ENCODE measurements at regions not wholly inside any gene's neighbourhood (a gene's known extent, or its start where the extent isn't known, plus 50 kb on each side); places are given as distances from the start of the nearest gene placed in this dataset.
"Not testable (repeated sequence)": the region's sequence is repeated elsewhere in the genome, so short reads cannot be mapped to it uniquely, and the experiment has no call there.

DNA sequence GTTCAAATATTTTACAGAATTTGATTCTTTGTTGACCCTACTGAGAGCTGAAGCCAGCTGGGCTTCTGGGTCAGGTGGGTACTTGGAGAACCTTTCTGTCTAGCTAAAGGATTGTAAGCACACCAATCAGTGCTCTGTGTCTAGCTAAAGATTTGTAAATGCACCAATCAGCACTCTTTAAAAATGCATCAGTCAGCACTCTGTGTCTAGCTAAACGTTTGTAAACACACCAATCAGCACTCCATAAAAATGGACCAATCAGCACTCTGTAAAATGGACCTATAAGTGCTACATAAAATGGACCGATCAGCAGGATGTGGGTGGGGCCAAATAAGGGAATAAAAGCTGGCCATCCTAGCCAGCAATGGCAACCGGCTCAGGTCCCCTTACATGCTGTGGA lies 76.4 kb upstream of the TMSB4Y start:
- intact Hi-C loops (cut with micrococcal nuclease); DNase-seq (ENCODE audit: low spot score); H3K36me3 Mint-ChIP-seq (ENCODE audit: low read depth); H3K9me3 Mint-ChIP-seq; H3K27me3 Mint-ChIP-seq (ENCODE audit: insufficient read depth); H3K4me1 Mint-ChIP-seq (ENCODE audit: low read depth); H3K4me3 Mint-ChIP-seq; H3K27ac Mint-ChIP-seq: not testable (repeated sequence)

DNA sequence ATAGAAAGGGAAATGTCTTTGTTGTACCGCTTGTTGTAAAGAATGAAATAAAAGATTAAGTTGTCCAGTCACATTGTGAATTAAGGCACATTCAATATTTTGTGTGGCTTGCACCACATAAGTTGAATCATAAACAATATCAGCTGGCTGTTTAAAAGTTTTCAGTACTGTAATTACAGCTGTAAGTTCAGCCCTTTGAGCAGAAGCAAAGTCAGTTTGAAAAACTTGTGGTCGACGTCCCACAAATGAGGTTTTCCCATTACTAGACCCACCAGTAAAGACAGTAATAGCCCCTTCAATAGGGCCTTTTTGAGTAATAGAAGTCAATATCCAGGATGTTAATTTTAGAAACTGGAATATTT lies 87.8 kb upstream of the TMSB4Y start:
- Mint-ChIP-seq H3K9me3 (no peaks in the 10 kb centered on the region), H3K27ac (no peak overlapping the region), H3K4me1 (ENCODE audit: low read depth) (no peaks in the 10 kb centered on the region), H3K4me3 (no peak overlapping the region), H3K36me3 (ENCODE audit: low read depth) (no peaks in the 10 kb centered on the region), H3K27me3 (ENCODE audit: insufficient read depth) (no peaks in the 10 kb centered on the region)
- no peak for DNase-seq (ENCODE audit: low spot score)
- intact Hi-C loops (cut with micrococcal nuclease): no loop called here

DNA sequence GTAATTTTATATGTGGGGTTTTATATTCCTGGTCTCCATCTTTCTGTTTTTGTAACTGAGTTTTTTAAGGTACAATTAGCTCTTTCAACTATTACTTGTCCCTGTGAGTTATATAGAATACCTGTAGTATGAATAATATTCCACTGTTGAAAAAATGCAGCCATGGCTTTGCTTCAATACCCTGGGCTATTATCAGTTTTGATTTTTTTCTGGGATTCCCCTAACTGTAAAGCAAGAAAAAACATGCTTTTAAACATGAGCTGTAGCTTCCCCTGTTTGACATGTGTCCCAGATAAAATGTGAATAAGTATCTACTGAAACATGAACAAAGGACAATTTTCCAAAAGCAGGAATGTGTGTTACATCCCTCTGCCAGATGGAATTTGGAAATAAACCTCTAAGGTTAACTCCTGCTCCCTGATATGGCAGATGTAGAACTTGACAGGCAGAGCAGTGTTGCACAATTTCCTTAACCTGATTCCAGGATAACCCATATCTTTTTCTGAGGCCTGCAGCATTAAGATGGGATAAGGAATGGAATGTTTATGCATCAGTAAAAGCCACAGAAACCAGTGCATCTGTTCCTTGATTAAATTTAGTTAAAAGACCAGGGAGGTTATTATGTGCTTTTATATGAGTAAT lies 88.3 kb upstream of the TMSB4Y start:
- no peaks in the 10 kb centered on the region for H3K4me1 Mint-ChIP-seq (ENCODE audit: low read depth)
- H3K9me3 Mint-ChIP-seq: no peaks in the 10 kb centered on the region
- no peak overlapping the region for H3K27ac Mint-ChIP-seq
- H3K27me3 Mint-ChIP-seq (ENCODE audit: insufficient read depth): no peaks in the 10 kb centered on the region
- no peak for DNase-seq (ENCODE audit: low spot score)
- intact Hi-C loops (cut with micrococcal nuclease): no loop called here
- no peak overlapping the region for H3K4me3 Mint-ChIP-seq
- no peaks in the 10 kb centered on the region for H3K36me3 Mint-ChIP-seq (ENCODE audit: low read depth)

DNA sequence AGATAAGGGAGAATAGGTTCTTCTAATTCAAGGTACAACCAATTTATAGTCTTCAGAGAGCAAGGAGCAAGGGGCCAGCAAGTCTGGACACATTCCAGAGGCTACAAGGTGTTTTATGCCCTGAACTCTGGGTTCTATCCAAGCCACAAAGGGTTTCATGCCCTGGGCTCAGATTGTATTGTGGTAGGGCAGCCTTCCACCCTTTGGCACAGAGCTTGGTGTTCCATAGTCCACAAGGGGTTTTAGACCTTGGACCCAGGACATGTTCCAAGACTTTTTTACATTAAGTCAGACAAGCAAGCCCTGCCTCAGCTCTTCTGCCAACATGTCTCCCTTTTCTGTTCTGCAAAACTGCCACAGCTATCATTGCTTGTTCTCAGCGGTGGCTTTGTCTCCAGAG lies 90.8 kb upstream of the TMSB4Y start:
- H3K27me3 Mint-ChIP-seq (ENCODE audit: insufficient read depth): no peaks in the 10 kb centered on the region

DNA sequence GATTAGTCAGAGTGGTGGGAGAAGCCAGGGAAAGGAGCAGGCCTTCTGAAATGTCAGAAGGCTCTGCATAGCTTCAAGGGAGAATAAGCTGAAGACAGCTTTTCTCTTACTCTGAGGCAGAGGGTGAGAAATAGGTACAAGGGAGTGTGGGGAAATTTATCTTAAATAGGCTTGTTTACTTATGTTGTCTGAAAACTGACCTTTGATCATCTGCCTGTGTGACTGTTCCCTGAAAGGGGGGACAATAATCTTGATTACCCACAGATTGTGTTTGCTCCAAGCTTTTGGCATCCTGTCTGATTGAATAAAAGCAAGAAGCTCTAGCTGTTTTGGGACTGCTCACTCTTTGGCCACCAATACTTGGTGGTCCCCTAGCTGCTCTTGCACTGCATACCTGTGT lies 91.7 kb upstream of the TMSB4Y start:
- intact Hi-C loops (cut with micrococcal nuclease): no loop called here
- H3K27ac Mint-ChIP-seq: no peak overlapping the region
- no peaks in the 10 kb centered on the region for H3K9me3 Mint-ChIP-seq
- H3K4me1 Mint-ChIP-seq (ENCODE audit: low read depth): no peaks in the 10 kb centered on the region
- no peaks in the 10 kb centered on the region for H3K36me3 Mint-ChIP-seq (ENCODE audit: low read depth)
- H3K27me3 Mint-ChIP-seq (ENCODE audit: insufficient read depth): no peaks in the 10 kb centered on the region
- DNase-seq (ENCODE audit: low spot score): no peak
- H3K4me3 Mint-ChIP-seq: no peak overlapping the region

More for the DNA sequence above, 90.8 kb upstream of the TMSB4Y start:
- Mint-ChIP-seq H3K36me3 (ENCODE audit: low read depth) (no peaks in the 10 kb centered on the region), H3K4me1 (ENCODE audit: low read depth) (no peaks in the 10 kb centered on the region), H3K9me3 (no peaks in the 10 kb centered on the region), H3K4me3 (no peak overlapping the region), H3K27ac (no peak overlapping the region)
- intact Hi-C loops (cut with micrococcal nuclease): no loop called here
- DNase-seq (ENCODE audit: low spot score): no peak

DNA sequence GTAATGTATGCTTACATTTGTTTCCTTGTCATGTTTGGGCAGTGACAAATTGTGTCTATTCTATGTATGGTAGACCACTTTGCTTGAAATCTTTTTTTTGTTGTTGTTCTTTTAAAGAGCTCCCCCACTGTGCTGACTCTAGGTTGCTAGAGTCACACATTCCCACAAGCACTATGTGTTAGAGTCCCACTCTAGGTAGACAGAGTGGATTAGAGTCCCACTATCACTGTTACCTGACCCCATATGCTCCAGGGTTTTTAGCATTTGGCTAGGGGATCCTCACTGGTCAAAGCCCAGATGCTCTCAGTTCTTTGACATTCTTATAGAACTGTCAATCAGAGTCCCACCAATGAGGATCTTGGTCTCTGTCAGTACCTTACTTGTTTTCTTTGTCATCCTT lies 111.2 kb upstream of the TMSB4Y start:
- H3K4me1 Mint-ChIP-seq (ENCODE audit: low read depth): no peaks in the 10 kb centered on the region
- no peak overlapping the region for H3K4me3 Mint-ChIP-seq
- no peaks in the 10 kb centered on the region for H3K36me3 Mint-ChIP-seq (ENCODE audit: low read depth)
- DNase-seq (ENCODE audit: low spot score): no peak
- H3K27ac Mint-ChIP-seq: no peak overlapping the region
- intact Hi-C loops (cut with micrococcal nuclease): no loop called here
- no peaks in the 10 kb centered on the region for H3K27me3 Mint-ChIP-seq (ENCODE audit: insufficient read depth)
- no peaks in the 10 kb centered on the region for H3K9me3 Mint-ChIP-seq

DNA sequence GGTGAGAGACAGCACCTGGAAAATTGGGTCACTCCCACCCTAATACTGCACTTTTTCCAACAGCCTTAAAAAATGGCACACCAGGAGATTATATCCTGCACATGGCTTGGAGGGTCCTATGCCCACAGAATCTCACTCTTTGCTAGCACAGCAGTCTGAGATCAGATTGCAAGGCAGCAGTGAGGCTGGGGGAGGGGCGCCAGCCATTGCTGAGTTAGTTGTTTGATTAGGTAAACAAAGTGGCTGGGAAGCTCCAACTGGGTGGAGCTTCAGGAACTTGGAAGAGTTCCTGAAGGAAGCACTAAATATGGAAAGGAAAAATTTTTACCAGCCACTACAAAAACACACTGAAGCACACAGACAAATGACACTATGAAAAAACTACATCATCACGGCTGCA lies 91.1 kb upstream of the UTY start:
- H3K36me3 Mint-ChIP-seq (ENCODE audit: low read depth); intact Hi-C loops (cut with micrococcal nuclease); H3K4me1 Mint-ChIP-seq (ENCODE audit: low read depth); H3K9me3 Mint-ChIP-seq; DNase-seq (ENCODE audit: low spot score); H3K4me3 Mint-ChIP-seq; H3K27me3 Mint-ChIP-seq (ENCODE audit: insufficient read depth); H3K27ac Mint-ChIP-seq: not testable (repeated sequence)

DNA sequence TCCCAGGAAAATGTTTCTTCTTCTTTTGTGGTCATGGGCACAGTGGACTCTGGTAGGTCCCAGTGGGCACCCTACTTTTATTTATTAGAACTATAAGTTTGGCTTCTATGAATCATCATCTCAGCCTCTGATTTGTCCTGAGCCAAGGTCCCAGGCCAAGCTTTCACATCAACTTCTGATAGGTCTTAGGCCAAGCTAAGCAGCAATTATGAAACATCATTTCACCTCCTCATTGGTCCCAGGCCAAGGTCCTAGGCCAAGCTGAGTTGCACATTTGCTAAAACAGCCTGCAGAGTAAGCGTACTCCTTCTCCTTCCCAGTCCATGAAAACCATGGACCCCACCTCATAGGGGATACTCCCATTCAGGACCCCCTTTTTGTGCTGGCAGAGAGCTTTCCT lies 87.4 kb upstream of the UTY start:
- intact Hi-C loops (cut with micrococcal nuclease): no loop called here
- no peaks in the 10 kb centered on the region for H3K36me3 Mint-ChIP-seq (ENCODE audit: low read depth)
- H3K27me3 Mint-ChIP-seq (ENCODE audit: insufficient read depth): no peaks in the 10 kb centered on the region
- no peaks in the 10 kb centered on the region for H3K9me3 Mint-ChIP-seq
- H3K4me1 Mint-ChIP-seq (ENCODE audit: low read depth): no peaks in the 10 kb centered on the region
- no peak overlapping the region for H3K4me3 Mint-ChIP-seq
- DNase-seq (ENCODE audit: low spot score): no peak
- H3K27ac Mint-ChIP-seq: no peak overlapping the region

DNA sequence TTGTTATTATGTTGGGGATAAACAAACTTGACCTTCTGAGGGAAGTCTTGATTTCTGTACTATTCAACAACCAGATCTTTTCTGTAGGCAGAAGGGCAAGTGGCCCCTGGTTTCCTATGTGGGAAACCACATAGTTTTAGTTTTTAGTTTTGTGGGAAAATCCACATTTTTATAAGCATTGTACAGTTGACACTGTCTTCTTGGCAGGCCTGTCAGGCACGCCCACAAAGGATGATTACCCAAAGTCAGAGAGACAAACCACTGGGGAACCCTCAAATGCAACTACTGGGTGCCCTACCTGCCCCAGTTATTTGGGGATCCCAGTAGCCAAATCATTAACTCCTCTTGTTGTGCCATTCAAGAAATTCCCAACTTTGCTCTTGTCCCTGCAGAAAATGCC lies 75.1 kb upstream of the UTY start:
- Mint-ChIP-seq H3K36me3 (ENCODE audit: low read depth) (no peaks in the 10 kb centered on the region), H3K27ac (no peak overlapping the region), H3K9me3 (no peaks in the 10 kb centered on the region), H3K4me3 (no peak overlapping the region), H3K4me1 (ENCODE audit: low read depth) (peaks cover 11% of the 10 kb centered on the region), H3K27me3 (ENCODE audit: insufficient read depth) (no peaks in the 10 kb centered on the region)
- no peak for DNase-seq (ENCODE audit: low spot score)
- intact Hi-C loops (cut with micrococcal nuclease): loop anchor here (5.0 kb wide), 2 partner anchors 78 to 147 kb away; partner anchors contain the start of gene TMSB4Y

DNA sequence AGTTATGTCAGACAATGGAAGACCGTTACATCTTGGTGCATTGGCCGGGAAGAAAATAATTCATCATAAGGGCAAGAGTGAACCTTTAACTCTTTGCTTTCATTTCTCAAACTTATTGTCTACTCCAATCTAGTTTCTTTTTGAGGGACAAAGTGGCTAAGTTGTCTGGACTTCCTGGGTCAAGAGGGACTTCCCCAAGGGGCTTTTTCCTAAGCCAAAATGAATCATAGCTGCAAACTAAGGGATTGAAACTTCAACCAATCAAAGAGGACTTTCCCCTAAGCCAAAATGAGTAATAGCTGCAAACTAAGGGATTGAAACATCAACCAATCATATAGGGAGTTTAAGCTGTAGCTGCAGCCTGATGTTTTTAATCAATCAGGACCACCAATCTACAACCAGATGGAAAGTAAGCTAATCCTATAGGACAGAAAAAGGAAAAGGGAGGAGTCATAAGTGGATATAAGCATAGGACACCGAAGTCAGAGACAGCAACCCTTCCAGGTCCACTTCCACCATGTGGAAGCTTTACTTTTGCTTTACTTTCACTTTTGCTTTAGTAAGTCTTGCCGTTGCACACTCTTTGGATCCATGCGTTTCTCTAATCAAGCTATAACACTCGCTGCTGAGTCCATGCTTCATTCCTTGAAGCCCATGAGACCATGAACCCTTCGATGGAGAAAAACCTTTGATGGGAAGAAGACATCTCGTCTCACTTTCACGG lies 72.7 kb upstream of the UTY start:
- no peaks in the 10 kb centered on the region for H3K9me3 Mint-ChIP-seq
- DNase-seq (ENCODE audit: low spot score): no peak
- H3K36me3 Mint-ChIP-seq (ENCODE audit: low read depth): no peaks in the 10 kb centered on the region
- H3K4me3 Mint-ChIP-seq: no peak overlapping the region
- H3K27me3 Mint-ChIP-seq (ENCODE audit: insufficient read depth): no peaks in the 10 kb centered on the region
- peak overlapping the region; percentile 40 for H3K27ac Mint-ChIP-seq
- intact Hi-C loops (cut with micrococcal nuclease): loop anchor here (5.0 kb wide), 1 partner anchor 75 kb away; no protein-coding TSS in a partner anchor
- H3K4me1 Mint-ChIP-seq (ENCODE audit: low read depth): peaks cover 11% of the 10 kb centered on the region

DNA sequence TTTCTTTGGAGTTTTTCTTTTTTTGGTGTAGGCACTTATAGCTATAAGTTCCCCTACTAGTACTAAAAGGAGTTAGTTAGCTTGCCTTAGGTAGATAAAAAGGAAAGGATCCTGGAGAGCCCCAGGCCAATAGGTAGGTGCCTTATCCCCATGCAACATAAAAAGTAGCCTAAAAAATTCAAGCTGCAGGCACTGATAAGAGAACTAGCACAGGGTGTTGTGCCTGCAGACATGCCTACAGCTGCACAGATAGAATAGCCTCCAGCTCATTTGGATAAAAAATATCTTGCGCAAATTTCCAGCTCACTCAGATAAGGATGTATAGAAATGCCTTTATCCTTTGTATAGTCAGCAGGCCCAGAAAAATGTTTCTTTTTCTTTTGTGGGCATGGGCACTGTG lies 71.4 kb upstream of the UTY start:
- no peak overlapping the region for H3K27ac Mint-ChIP-seq
- no peaks in the 10 kb centered on the region for H3K9me3 Mint-ChIP-seq
- no peaks in the 10 kb centered on the region for H3K27me3 Mint-ChIP-seq (ENCODE audit: insufficient read depth)
- H3K36me3 Mint-ChIP-seq (ENCODE audit: low read depth): no peaks in the 10 kb centered on the region
- peaks cover 11% of the 10 kb centered on the region for H3K4me1 Mint-ChIP-seq (ENCODE audit: low read depth)
- intact Hi-C loops (cut with micrococcal nuclease): loop anchor here (5.0 kb wide), 1 partner anchor 74 kb away; no protein-coding TSS in a partner anchor
- H3K4me3 Mint-ChIP-seq: no peak overlapping the region
- DNase-seq (ENCODE audit: low spot score): no peak

DNA sequence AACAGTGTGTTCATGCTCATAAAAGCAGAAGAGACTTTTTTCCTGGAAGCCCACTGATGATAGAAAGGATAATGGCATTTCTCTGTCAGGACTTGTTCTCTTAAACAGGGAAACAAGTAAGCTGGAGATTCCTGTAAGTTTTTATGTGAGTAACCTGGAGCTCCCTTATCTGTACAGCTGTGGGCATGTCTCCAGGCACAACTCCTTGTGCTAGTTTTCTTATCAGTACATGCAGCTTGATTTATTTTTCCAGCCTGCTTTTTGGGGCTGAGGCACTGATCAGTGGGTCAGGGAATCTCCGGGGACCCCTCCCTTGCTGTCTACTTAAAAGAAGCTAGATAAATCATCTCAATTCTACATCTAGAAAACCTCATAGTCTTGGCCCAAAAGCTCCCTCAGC lies 64.7 kb upstream of the UTY start:
- Mint-ChIP-seq H3K27me3 (ENCODE audit: insufficient read depth) (no peaks in the 10 kb centered on the region), H3K4me1 (ENCODE audit: low read depth) (no peaks in the 10 kb centered on the region), H3K4me3 (no peak overlapping the region), H3K27ac (no peak overlapping the region), H3K9me3 (peaks cover 5% of the 10 kb centered on the region), H3K36me3 (ENCODE audit: low read depth) (no peaks in the 10 kb centered on the region)
- intact Hi-C loops (cut with micrococcal nuclease): no loop called here
- no peak for DNase-seq (ENCODE audit: low spot score)

DNA sequence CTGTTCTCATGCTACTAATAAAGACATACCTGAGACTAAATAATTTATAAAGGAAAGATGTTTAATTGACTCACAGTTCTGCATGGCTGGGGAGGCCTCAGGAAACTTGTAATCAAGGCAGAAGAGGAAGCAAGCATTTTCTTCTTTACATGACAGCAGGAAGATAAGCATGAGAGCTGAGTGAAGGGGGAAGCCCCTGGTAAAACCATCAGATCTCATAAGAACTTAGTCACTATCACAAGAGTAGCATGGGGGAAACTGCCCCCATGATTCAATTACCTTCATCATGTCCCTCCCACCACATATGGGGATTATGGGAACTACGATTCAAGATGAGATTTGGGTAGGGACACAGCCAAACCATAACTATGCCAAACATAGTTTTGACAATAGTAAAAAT lies 58.1 kb upstream of the UTY start:
- Mint-ChIP-seq H3K4me3 (no peak overlapping the region), H3K27ac (no peak overlapping the region), H3K27me3 (ENCODE audit: insufficient read depth) (peaks cover 1% of the 10 kb centered on the region), H3K36me3 (ENCODE audit: low read depth) (no peaks in the 10 kb centered on the region), H3K4me1 (ENCODE audit: low read depth) (no peaks in the 10 kb centered on the region), H3K9me3 (peaks cover 5% of the 10 kb centered on the region)
- intact Hi-C loops (cut with micrococcal nuclease): no loop called here
- no peak for DNase-seq (ENCODE audit: low spot score)

Data from activated T-helper 1 cell treated with anti-CD3 and anti-CD28 coated beads, Interleukin-12 subunit alpha, Interleukin-12 subunit beta, Interleukin-2, Interleukin-4 antibody, amounts not matched to agents 30 ng/mL and 10 ng/mL and 1 ng/mL, durations not matched to agents 14 hours and 24 hours and 36 hours (primary cell).